Sigmoid colon (tissue), 6 donors: ENCODE measurements at regions not wholly inside any gene's neighbourhood (a gene's known extent, or its start where the extent isn't known, plus 50 kb on each side); places are given as distances from the start of the nearest gene placed in this dataset.

Experiments used
- DNase-seq: peaks from one replicate; pipeline ENCODE4 v3.0.0-alpha.2; 2019
- H3K27ac ChIP-seq, 4 donors: fragments of 200-600 bp; sonication (generic); one replicate each; pipeline ENCODE4 v1.5.1; 2016 to 2019; ENCODE audit warnings: mild to moderate bottlenecking in 1 of 4
- H3K27me3 ChIP-seq, 3 donors: fragments of 200-600 bp; sonication (generic); one replicate each; pipeline ENCODE4 v1.5.1; 2019; ENCODE audit warnings: mild to moderate bottlenecking in 1 of 3
- H3K36me3 ChIP-seq, 4 donors: fragments of 200-600 bp; sonication (generic); one replicate each; pipeline ENCODE4 v1.5.1; 2016 to 2019
- H3K4me1 ChIP-seq, 4 donors: fragments of 200-600 bp; sonication (generic); one replicate each; pipeline ENCODE4 v1.5.1; 2017 to 2019
- H3K4me3 ChIP-seq, 4 donors: fragments of 200-600 bp; sonication (generic); one replicate each; pipeline ENCODE4 v1.5.1; 2017 to 2019; ENCODE audit warnings: mild to moderate bottlenecking in 2 of 4, moderate library complexity in 1 of 4
- H3K9me3 ChIP-seq, 4 donors: fragments of 200-600 bp in 3 of 4; sonication (generic) in 3 of 4; one replicate each; pipeline versions ENCODE4 v1.5.1 to v1.6.1; 2013 to 2019
- CTCF ChIP-seq, 4 experiments: fragments of 450-650 bp in 3 of 4; fragments of 200-600 bp in 1 of 4; IDR thresholded peaks; one replicate each; pipeline ENCODE4 v1.5.1; 2016 to 2019; ENCODE audit warnings: antibody characterized with exemption in 4 of 4, mild to moderate bottlenecking in 3 of 4, moderate library complexity in 2 of 4
- EP300 ChIP-seq, 4 donors: sonication (generic); formaldehyde crosslinking; IDR thresholded peaks; one replicate each; pipeline ENCODE4 v1.6.1; 2017; ENCODE audit warnings: antibody characterized with exemption in 4 of 4
- POLR2A ChIP-seq, 2 donors: fragments of 450-650 bp; IDR thresholded peaks; one replicate each; pipeline ENCODE4 v1.6.1; 2016; ENCODE audit warnings: antibody characterized with exemption in 2 of 2, mild to moderate bottlenecking in 2 of 2, moderate library complexity in 2 of 2
- POLR2AphosphoS5 ChIP-seq, 4 donors: sonication (generic); formaldehyde crosslinking; IDR thresholded peaks; one replicate each; pipeline ENCODE4 v1.6.1; 2017; ENCODE audit warnings: antibody characterized with exemption in 4 of 4
- WGBS, 2 donors: extraction: QIAGEN DNeasy Blood & Tissue Kit; methylation state at CpG; one replicate each; pipeline ENCODE4 v1.1.7; 2013; 5-methylcytosine and 5-hydroxymethylcytosine counted together
- intact Hi-C: fragments of 100-400 bp; cut with DNase I; formaldehyde crosslinking; loops from one replicate; pipeline ENCODE4 v1.15.1; 2023
- donor health status: healthy with polysubstance abuse.
- donor health status: healthy.

- 91 to 92% methylated on average over 5 of the region's 5 CpGs for WGBS, 2 donors
- H3K4me1 ChIP-seq, result peaks cover 0 to 2% (median under 1%) of the 10 kb centered on the region in 4 donors
- TF ChIP-seq POLR2AphosphoS5 (IDR thresholded peaks at IDR 0.05) (no peak), EP300 (IDR thresholded peaks at IDR 0.05) (no peak), CTCF (IDR thresholded peaks at IDR 0.05) (no peak), POLR2A (IDR thresholded peaks at IDR 0.05) (no peak)
- no peaks in the 10 kb centered on the region for H3K27me3 ChIP-seq
- no peaks in the 10 kb centered on the region for H3K9me3 ChIP-seq
- no peak overlapping the region for H3K4me3 ChIP-seq
- no peak for DNase-seq
- H3K27ac ChIP-seq, result no peak overlapping the region
- no peaks in the 10 kb centered on the region for H3K36me3 ChIP-seq
- intact Hi-C loops, result no loop called here
Observed at GRCh38 chr4:128668566-128668965, 140.9 kb upstream of the JADE1 start.

GRCh38 chr4:128665514-128665913 lies 144.0 kb upstream of the JADE1 start:
- no peaks in the 10 kb centered on the region for H3K36me3 ChIP-seq
- H3K27ac ChIP-seq, result no peak overlapping the region
- WGBS, 2 donors, result 68 to 95% methylated on average over 2 of the region's 2 CpGs
- H3K4me3 ChIP-seq, result no peak overlapping the region
- H3K4me1 ChIP-seq, result peaks cover 0 to 31% (median 21%) of the 10 kb centered on the region in 4 donors
- intact Hi-C loops, result no loop called here
- H3K9me3 ChIP-seq, result no peaks in the 10 kb centered on the region
- no peak for TF ChIP-seq EP300 (IDR thresholded peaks at IDR 0.05)
- no peak for TF ChIP-seq POLR2AphosphoS5 (IDR thresholded peaks at IDR 0.05)
- no peak for TF ChIP-seq CTCF (IDR thresholded peaks at IDR 0.05)
- no peak for TF ChIP-seq POLR2A (IDR thresholded peaks at IDR 0.05)
- DNase-seq, result no peak
- H3K27me3 ChIP-seq, result no peaks in the 10 kb centered on the region

- intact Hi-C loops, result loop anchor here (5.0 kb wide), 3 partner anchors 96 to 376 kb away; partner anchors contain the start of gene PGRMC2
- Histone ChIP-seq H3K4me3 (no peak overlapping the region), H3K27ac (no peak overlapping the region), H3K27me3 (no peaks in the 10 kb centered on the region), H3K4me1 (peaks cover 0 to 50% (median 40%) of the 10 kb centered on the region in 4 donors), H3K9me3 (no peaks in the 10 kb centered on the region), H3K36me3 (no peaks in the 10 kb centered on the region)
- TF ChIP-seq EP300 (IDR thresholded peaks at IDR 0.05), result no peak
- no peak for TF ChIP-seq CTCF (IDR thresholded peaks at IDR 0.05)
- TF ChIP-seq POLR2A (IDR thresholded peaks at IDR 0.05), result no peak
- TF ChIP-seq POLR2AphosphoS5 (IDR thresholded peaks at IDR 0.05), result no peak
- WGBS, 2 donors, result 32 to 54% methylated on average over 3 of the region's 3 CpGs
- DNase-seq, result no peak
Observed at GRCh38 chr4:128663325-128663724, 146.2 kb upstream of the JADE1 start.

- DNase-seq, result no peak
- intact Hi-C loops, result loop anchor here (2.0 to 5.0 kb wide), 5 partner anchors 94 to 374 kb away; partner anchors contain the start of genes JADE1 and PGRMC2
- Histone ChIP-seq H3K4me1 (peaks cover 0 to 59% (median 49%) of the 10 kb centered on the region in 4 donors), H3K9me3 (no peaks in the 10 kb centered on the region), H3K4me3 (no peak overlapping the region), H3K36me3 (no peaks in the 10 kb centered on the region), H3K27ac (peak overlapping the region; percentile 82 to 85 (median 84)), H3K27me3 (no peaks in the 10 kb centered on the region)
- WGBS, 2 donors, result 70 to 72% methylated on average over 6 of the region's 6 CpGs
- no peak for TF ChIP-seq CTCF (IDR thresholded peaks at IDR 0.05)
- TF ChIP-seq EP300 (IDR thresholded peaks at IDR 0.05), result no peak
- no peak for TF ChIP-seq POLR2AphosphoS5 (IDR thresholded peaks at IDR 0.05)
- no peak for TF ChIP-seq POLR2A (IDR thresholded peaks at IDR 0.05)
Observed at GRCh38 chr4:128661479-128661878, 148.0 kb upstream of the JADE1 start.
